ENCODE measurements at regions not wholly inside any gene's neighbourhood (a gene's known extent, or its start where the extent isn't known, plus 50 kb on each side); places are given as distances from the start of the nearest gene placed in this dataset.
"Not testable (repeated sequence)": the region's sequence is repeated elsewhere in the genome, so short reads cannot be mapped to it uniquely, and the experiment has no call there.

GRCh38 chr11:23932485-23932898 is 564.4 kb upstream of the LUZP2 start:
- H3K36me3 ChIP-seq: no peaks in the 10 kb centered on the region
- no peaks in the 10 kb centered on the region for H3K27me3 ChIP-seq
- DNase-seq: no peak
- no peak overlapping the region for H3K4me3 ChIP-seq
- peaks cover 0 to 9% (median 0%) of the 10 kb centered on the region in 3 donors for H3K9me3 ChIP-seq
- no peaks in the 10 kb centered on the region for H3K4me1 ChIP-seq
- no peak overlapping the region for H3K27ac ChIP-seq
- intact Hi-C loops (cut with DNase I): no loop called here
- TF ChIP-seq POLR2A (IDR thresholded peaks at IDR 0.05) (no peak), CTCF (IDR thresholded peaks at IDR 0.05) (no peak)

- 61 to 71% methylated on average over 8 to 9 of the region's 9 CpGs for WGBS, 2 donors
- H3K27ac ChIP-seq: no peak overlapping the region
- no peak for DNase-seq
- intact Hi-C loops (cut with DNase I): no loop called here
- no peaks in the 10 kb centered on the region for H3K27me3 ChIP-seq
- peaks cover 0 to 9% (median 0%) of the 10 kb centered on the region in 3 donors for H3K9me3 ChIP-seq
- H3K36me3 ChIP-seq: no peaks in the 10 kb centered on the region
- H3K4me1 ChIP-seq: no peaks in the 10 kb centered on the region
- TF ChIP-seq POLR2A (IDR thresholded peaks at IDR 0.05): no peak
- TF ChIP-seq CTCF (IDR thresholded peaks at IDR 0.05): no peak
- H3K4me3 ChIP-seq: no peak overlapping the region
Measured at GRCh38 chr11:23933721-23934120, 563.1 kb upstream of the LUZP2 start.

- 100% methylated on average over 1 of the region's 27 CpGs; no CpG with 5 or more reads in 1 of the 2 donors for WGBS, 2 donors
- H3K9me3 ChIP-seq; H3K4me3 ChIP-seq; H3K27me3 ChIP-seq; H3K4me1 ChIP-seq; H3K27ac ChIP-seq; DNase-seq; intact Hi-C loops (cut with DNase I); H3K36me3 ChIP-seq: not testable (repeated sequence)
Measured at GRCh38 chr11:23934671-23935270, 562.1 kb upstream of the LUZP2 start.

- H3K9me3 ChIP-seq; H3K27me3 ChIP-seq; H3K27ac ChIP-seq; DNase-seq; H3K36me3 ChIP-seq; intact Hi-C loops (cut with DNase I); H3K4me1 ChIP-seq; H3K4me3 ChIP-seq: not testable (repeated sequence)
- WGBS, 2 donors: 70% methylated on average over 2 of the region's 31 CpGs; no CpG with 5 or more reads in 1 of the 2 donors
Measured at GRCh38 chr11:23942117-23942815, 554.6 kb upstream of the LUZP2 start.

GRCh38 chr11:23944923-23945322 is 551.9 kb upstream of the LUZP2 start:
- 48 to 57% methylated on average over 2 of the region's 2 CpGs for whole genome bisulfite sequencing, 2 donors
- Histone ChIP-seq H3K4me1 (no peaks in the 10 kb centered on the region), H3K27ac (no peak overlapping the region), H3K9me3 (peaks cover 0 to 7% (median 0%) of the 10 kb centered on the region in 3 donors), H3K27me3 (no peaks in the 10 kb centered on the region), H3K36me3 (no peaks in the 10 kb centered on the region), H3K4me3 (no peak overlapping the region)
- TF ChIP-seq CTCF (IDR thresholded peaks at IDR 0.05): no peak
- intact Hi-C loops (cut with DNase I): no loop called here
- DNase-seq: no peak

DNA sequence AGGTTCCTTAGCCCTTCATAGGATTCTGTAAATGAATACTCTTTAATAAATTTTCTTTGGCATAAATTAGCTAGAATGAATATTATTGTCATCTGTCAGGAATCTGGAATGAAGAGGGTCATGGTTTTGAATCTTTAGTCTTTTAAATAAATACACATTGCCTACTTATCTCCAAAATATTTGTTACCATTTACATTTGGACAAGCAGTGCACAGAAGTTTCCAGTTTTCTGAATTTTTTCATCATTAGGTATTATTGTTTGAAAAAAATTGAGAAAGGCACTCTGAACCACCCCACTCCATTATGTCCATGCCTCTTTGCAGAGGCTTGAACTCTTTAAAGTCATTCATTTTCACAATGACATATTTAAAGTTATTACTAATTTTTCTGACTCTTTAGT is 549.0 kb upstream of the LUZP2 start:
- Histone ChIP-seq H3K4me3 (no peak overlapping the region), H3K9me3 (peaks cover 0 to 3% (median 0%) of the 10 kb centered on the region in 3 donors), H3K27me3 (no peaks in the 10 kb centered on the region), H3K4me1 (no peaks in the 10 kb centered on the region), H3K36me3 (no peaks in the 10 kb centered on the region), H3K27ac (no peak overlapping the region)
- intact Hi-C loops (cut with DNase I): no loop called here
- TF ChIP-seq POLR2A (IDR thresholded peaks at IDR 0.05) (no peak), CTCF (IDR thresholded peaks at IDR 0.05) (no peak)
- DNase-seq: no peak

All from esophagus squamous epithelium (tissue), 5 donors.